ENCODE measurements at regions not wholly inside any gene's neighbourhood (a gene's known extent, or its start where the extent isn't known, plus 50 kb on each side); places are given as distances from the start of the nearest gene placed in this dataset.

- no peak overlapping the region for H3K4me2 ChIP-seq (replicated peaks; ENCODE audit: low read depth, low read length, poor library complexity, severe bottlenecking)
- H3K36me3 ChIP-seq (replicated peaks in 1 of 2; ENCODE audit: control extremely low read depth in 1 of 2, control insufficient read depth in 1 of 2, extremely low read depth in 1 of 2, insufficient read depth in 2 of 2, low read length in 1 of 2) = no peaks in the 10 kb centered on the region
- no peak overlapping the region for H2AFZ ChIP-seq (ENCODE audit: insufficient read depth, low read depth, low read length, poor library complexity, severe bottlenecking)
- no peaks in the 10 kb centered on the region for H3K79me2 ChIP-seq (ENCODE audit: control insufficient read depth, insufficient read depth, low read length)
- H3K4me1 Mint-ChIP-seq = no peaks in the 10 kb centered on the region
- H3K9me3 ChIP-seq (ENCODE audit: control extremely low read depth in 1 of 3, control insufficient read depth in 2 of 3, insufficient read depth in 1 of 3, low read length in 2 of 3) = no peaks in the 10 kb centered on the region
- intact Hi-C loops (cut with micrococcal nuclease) = no loop called here
- no peaks in the 10 kb centered on the region for H3K27me3 Mint-ChIP-seq
- ATAC-seq (ENCODE audit: low read depth) = no peak
- no peak overlapping the region for H3K9ac ChIP-seq (ENCODE audit: low read length)
- ChIA-PET CTCF (no interaction called here), POLR2A (no interaction called here)
- no peaks in the 10 kb centered on the region for H3K9me3 Mint-ChIP-seq (ENCODE audit: insufficient read depth)
- H3K4me1 ChIP-seq (ENCODE audit: control insufficient read depth in 2 of 2, insufficient read depth in 2 of 2, low read length in 2 of 2) = no peaks in the 10 kb centered on the region
- WGBS (ENCODE audit: insufficient coverage) = 100% methylated on average over 1 of the region's 2 CpGs
- H3K27ac ChIP-seq (ENCODE audit: low read length in 2 of 2) = no peak overlapping the region
- no peak for TF ChIP-seq CTCF (IDR thresholded peaks at IDR 0.05)
- no peak for TF ChIP-seq EZH2 (IDR thresholded peaks at IDR 0.05; ENCODE audit: borderline replicate concordance, insufficient read depth, low read depth, low read length, poor library complexity, severe bottlenecking)
- H3K4me3 ChIP-seq (ENCODE audit: control extremely low read depth in 1 of 5, extremely low read depth in 1 of 5, insufficient read depth in 1 of 5, low read depth in 2 of 5, low read length in 4 of 5) = no peak overlapping the region
- H4K20me1 ChIP-seq (ENCODE audit: control insufficient read depth, insufficient read depth, low read length, poor library complexity, severe bottlenecking) = no peaks in the 10 kb centered on the region
- no peak for DNase-seq
- no peak overlapping the region for H3K27ac Mint-ChIP-seq
- no peak overlapping the region for H3K4me3 Mint-ChIP-seq
- H3K27me3 ChIP-seq (replicated peaks in 1 of 4; ENCODE audit: control extremely low read depth in 1 of 4, control insufficient read depth in 3 of 4, insufficient read depth in 4 of 4, low read length in 3 of 4) = no peaks in the 10 kb centered on the region
Measured at GRCh38 chr3:95887114-95887513, 927.3 kb upstream of the EPHA6 start.

GRCh38 chr3:95894820-95895219 is 919.6 kb upstream of the EPHA6 start:
- H3K27me3 ChIP-seq (replicated peaks in 1 of 4; ENCODE audit: control extremely low read depth in 1 of 4, control insufficient read depth in 3 of 4, insufficient read depth in 4 of 4, low read length in 3 of 4) = no peaks in the 10 kb centered on the region
- H3K9ac ChIP-seq (ENCODE audit: low read length) = no peak overlapping the region
- no peak overlapping the region for H3K27ac ChIP-seq (ENCODE audit: low read length in 2 of 2)
- H2AFZ ChIP-seq (ENCODE audit: insufficient read depth, low read depth, low read length, poor library complexity, severe bottlenecking) = no peak overlapping the region
- TF ChIP-seq EZH2 (IDR thresholded peaks at IDR 0.05; ENCODE audit: borderline replicate concordance, insufficient read depth, low read depth, low read length, poor library complexity, severe bottlenecking) (no peak), CTCF (IDR thresholded peaks at IDR 0.05) (no peak)
- no peaks in the 10 kb centered on the region for H3K79me2 ChIP-seq (ENCODE audit: control insufficient read depth, insufficient read depth, low read length)
- H3K4me3 Mint-ChIP-seq = no peak overlapping the region
- CTCF ChIA-PET = no interaction called here
- DNase-seq = no peak
- H4K20me1 ChIP-seq (ENCODE audit: control insufficient read depth, insufficient read depth, low read length, poor library complexity, severe bottlenecking) = no peaks in the 10 kb centered on the region
- no peaks in the 10 kb centered on the region for H3K27me3 Mint-ChIP-seq
- H3K27ac Mint-ChIP-seq = no peak overlapping the region
- H3K4me3 ChIP-seq (ENCODE audit: control extremely low read depth in 1 of 5, extremely low read depth in 1 of 5, insufficient read depth in 1 of 5, low read depth in 2 of 5, low read length in 4 of 5) = no peak overlapping the region
- intact Hi-C loops (cut with micrococcal nuclease) = no loop called here
- WGBS (ENCODE audit: insufficient coverage) = 86% methylated on average over 2 of the region's 2 CpGs
- H3K4me1 ChIP-seq (ENCODE audit: control insufficient read depth in 2 of 2, insufficient read depth in 2 of 2, low read length in 2 of 2) = no peaks in the 10 kb centered on the region
- POLR2A ChIA-PET = no interaction called here
- no peaks in the 10 kb centered on the region for H3K36me3 ChIP-seq (replicated peaks in 1 of 2; ENCODE audit: control extremely low read depth in 1 of 2, control insufficient read depth in 1 of 2, extremely low read depth in 1 of 2, insufficient read depth in 2 of 2, low read length in 1 of 2)
- H3K4me1 Mint-ChIP-seq = no peaks in the 10 kb centered on the region
- no peak overlapping the region for H3K4me2 ChIP-seq (replicated peaks; ENCODE audit: low read depth, low read length, poor library complexity, severe bottlenecking)
- no peak for ATAC-seq (ENCODE audit: low read depth)
- H3K9me3 Mint-ChIP-seq (ENCODE audit: insufficient read depth) = no peaks in the 10 kb centered on the region
- H3K9me3 ChIP-seq (ENCODE audit: control extremely low read depth in 1 of 3, control insufficient read depth in 2 of 3, insufficient read depth in 1 of 3, low read length in 2 of 3) = peaks cover 1 to 7% (median 4%) of the 10 kb centered on the region in 3 donors

All from B cell (primary cell).